Parathyroid adenoma (tissue), 2 donors: ENCODE measurements at regions not wholly inside any gene's neighbourhood (a gene's known extent, or its start where the extent isn't known, plus 50 kb on each side); places are given as distances from the start of the nearest gene placed in this dataset.

Experiments used
- H2AFZ ChIP-seq: fragments of 300-600 bp; sonication (generic); one replicate; pipeline ENCODE4 v1.7.0; 2017; ENCODE audit warnings: antibody characterized with exemption, mild to moderate bottlenecking
- H3K27ac ChIP-seq: fragments of 300-600 bp; sonication (generic); one replicate; pipeline ENCODE4 v1.7.0; 2017
- H3K27me3 ChIP-seq: fragments of 300-600 bp; sonication (generic); one replicate; pipeline ENCODE4 v1.7.0; 2017; ENCODE audit warnings: low read length; ENCODE audit not compliant: control insufficient read depth, insufficient read depth
- H3K36me3 ChIP-seq: fragments of 300-600 bp; sonication (generic); one replicate; pipeline ENCODE4 v1.7.0; 2017; ENCODE audit warnings: low read length; ENCODE audit not compliant: control insufficient read depth, insufficient read depth
- H3K4me1 ChIP-seq: fragments of 300-600 bp; sonication (generic); one replicate; pipeline ENCODE4 v1.7.0; 2017; ENCODE audit warnings: control low read depth
- H3K4me2 ChIP-seq: fragments of 300-600 bp; sonication (generic); one replicate; pipeline ENCODE4 v1.7.0; 2017; ENCODE audit warnings: low read length
- H3K4me3 ChIP-seq: fragments of 300-600 bp; sonication (generic); one replicate; pipeline ENCODE4 v1.7.0; 2017; ENCODE audit warnings: low read depth, low read length
- H3K79me2 ChIP-seq: fragments of 300-600 bp; sonication (generic); one replicate; pipeline ENCODE4 v1.7.0; 2017; ENCODE audit warnings: control low read depth
- H3K9ac ChIP-seq: fragments of 300-600 bp; sonication (generic); one replicate; pipeline ENCODE4 v1.7.0; 2017; ENCODE audit warnings: mild to moderate bottlenecking
- H3K9me3 ChIP-seq: fragments of 300-600 bp; sonication (generic); one replicate; pipeline ENCODE4 v1.7.0; 2017; ENCODE audit warnings: low read length; ENCODE audit not compliant: control insufficient read depth
- TF ChIP-seq, protein P1 (sequence below): fragments of 300-600 bp; sonication (generic); IDR thresholded peaks from one replicate; pipeline ENCODE4 v1.7.0; 2017; ENCODE audit warnings: antibody characterized with exemption, mild to moderate bottlenecking
- donor health status: primary hyperparathyroidism.

DNA sequence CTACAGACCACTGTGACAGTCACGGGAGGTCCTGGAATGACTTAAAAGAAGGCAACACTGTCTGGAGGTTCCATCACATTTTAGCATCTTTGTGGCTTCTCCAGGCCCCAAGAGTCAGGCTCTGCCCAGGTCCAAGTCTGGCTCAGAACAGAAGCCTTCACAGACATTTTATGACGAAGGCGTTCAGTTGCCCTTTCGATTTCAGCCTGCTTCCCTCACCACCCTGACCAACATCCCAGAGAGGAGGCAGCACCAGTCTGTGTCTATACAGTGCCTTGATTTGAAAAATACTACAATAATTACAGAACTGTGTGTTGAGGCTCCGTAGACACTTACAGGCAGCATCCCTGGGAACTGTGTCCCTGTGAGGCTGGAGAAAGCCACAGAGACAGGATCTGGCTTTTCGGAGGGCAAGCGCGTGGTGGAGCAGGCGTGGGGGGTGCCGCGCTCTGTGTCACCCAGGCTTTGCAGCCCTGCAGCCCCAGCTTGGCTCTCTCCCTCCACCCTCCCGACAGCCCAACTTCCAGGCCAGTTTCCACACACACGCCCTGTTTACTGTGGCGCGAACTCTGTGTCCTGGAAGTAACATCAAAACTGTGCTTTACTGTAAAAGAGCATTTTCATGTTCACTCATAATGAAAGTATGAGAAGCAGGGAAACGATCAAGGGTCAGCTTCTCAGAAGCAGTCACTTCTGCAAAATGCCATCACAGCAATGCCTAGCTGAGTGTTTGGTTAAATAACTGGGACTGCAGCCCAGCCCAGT lies 153.5 kb upstream of the ALKAL2 start:
- no peak overlapping the region for H2AFZ ChIP-seq
- H3K27ac ChIP-seq = no peak overlapping the region

GRCh38 chr2:440403-440740 lies 152.5 kb upstream of the ALKAL2 start:
- Histone ChIP-seq H3K4me2 (no peak overlapping the region), H2AFZ (no peak overlapping the region), H3K4me1 (no peaks in the 10 kb centered on the region), H3K4me3 (no peak overlapping the region), H3K36me3 (no peaks in the 10 kb centered on the region), H3K79me2 (no peaks in the 10 kb centered on the region), H3K9ac (no peak overlapping the region), H3K27me3 (no peaks in the 10 kb centered on the region), H3K27ac (no peak overlapping the region), H3K9me3 (no peaks in the 10 kb centered on the region)
- TF ChIP-seq, protein P1, sequence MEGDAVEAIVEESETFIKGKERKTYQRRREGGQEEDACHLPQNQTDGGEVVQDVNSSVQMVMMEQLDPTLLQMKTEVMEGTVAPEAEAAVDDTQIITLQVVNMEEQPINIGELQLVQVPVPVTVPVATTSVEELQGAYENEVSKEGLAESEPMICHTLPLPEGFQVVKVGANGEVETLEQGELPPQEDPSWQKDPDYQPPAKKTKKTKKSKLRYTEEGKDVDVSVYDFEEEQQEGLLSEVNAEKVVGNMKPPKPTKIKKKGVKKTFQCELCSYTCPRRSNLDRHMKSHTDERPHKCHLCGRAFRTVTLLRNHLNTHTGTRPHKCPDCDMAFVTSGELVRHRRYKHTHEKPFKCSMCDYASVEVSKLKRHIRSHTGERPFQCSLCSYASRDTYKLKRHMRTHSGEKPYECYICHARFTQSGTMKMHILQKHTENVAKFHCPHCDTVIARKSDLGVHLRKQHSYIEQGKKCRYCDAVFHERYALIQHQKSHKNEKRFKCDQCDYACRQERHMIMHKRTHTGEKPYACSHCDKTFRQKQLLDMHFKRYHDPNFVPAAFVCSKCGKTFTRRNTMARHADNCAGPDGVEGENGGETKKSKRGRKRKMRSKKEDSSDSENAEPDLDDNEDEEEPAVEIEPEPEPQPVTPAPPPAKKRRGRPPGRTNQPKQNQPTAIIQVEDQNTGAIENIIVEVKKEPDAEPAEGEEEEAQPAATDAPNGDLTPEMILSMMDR = no peak

More for the DNA sequence above, 153.5 kb upstream of the ALKAL2 start:
- no peaks in the 10 kb centered on the region for H3K36me3 ChIP-seq
- H3K79me2 ChIP-seq = no peaks in the 10 kb centered on the region
- no peak overlapping the region for H3K9ac ChIP-seq
- no peak overlapping the region for H3K4me3 ChIP-seq
- TF ChIP-seq, protein P1 = no peak
- H3K9me3 ChIP-seq = no peaks in the 10 kb centered on the region
- H3K27me3 ChIP-seq = no peaks in the 10 kb centered on the region
- no peak overlapping the region for H3K4me2 ChIP-seq
- H3K4me1 ChIP-seq = no peaks in the 10 kb centered on the region

DNA sequence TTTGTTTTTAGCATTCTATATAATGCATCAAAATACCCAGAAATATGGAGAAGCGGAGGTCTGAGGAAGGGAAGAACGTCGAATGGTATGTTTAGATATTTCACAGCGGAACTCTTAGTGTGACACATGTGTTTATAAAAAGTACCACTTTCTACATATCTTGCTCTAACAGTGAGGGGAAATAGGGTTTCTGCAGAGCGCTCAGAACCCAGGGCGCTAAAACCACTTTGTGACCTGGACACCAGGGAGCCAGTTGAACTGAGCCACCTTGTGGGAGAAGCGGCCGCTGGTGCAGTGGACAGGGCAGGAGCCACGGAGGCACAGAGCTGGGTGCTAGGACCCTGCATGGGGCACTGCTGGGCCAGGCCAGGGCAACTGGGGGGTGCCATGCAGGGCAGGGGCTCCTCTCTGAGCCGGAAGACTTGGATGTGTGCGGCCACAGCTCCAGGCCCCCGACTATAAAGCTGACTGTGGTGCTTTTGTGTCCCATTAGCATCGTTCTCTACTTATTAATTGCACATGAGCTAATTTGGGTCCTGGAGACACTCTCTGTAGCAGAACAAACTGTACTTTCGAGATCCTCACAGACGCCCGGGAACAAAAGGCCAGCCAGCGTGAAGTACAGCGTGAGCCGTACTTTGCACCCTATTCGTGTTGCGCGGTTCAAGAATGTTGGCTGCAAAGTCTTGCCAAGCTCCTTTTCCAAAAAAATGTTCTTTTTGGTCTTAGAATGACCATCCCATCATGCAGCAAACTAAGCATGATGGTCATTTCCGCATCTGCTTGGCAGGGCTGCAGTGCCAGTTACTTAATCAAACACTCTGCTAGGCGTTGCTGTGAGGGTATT lies 151.9 kb upstream of the ALKAL2 start:
- Histone ChIP-seq H3K79me2 (no peaks in the 10 kb centered on the region), H2AFZ (no peak overlapping the region), H3K9ac (no peak overlapping the region), H3K27ac (no peak overlapping the region), H3K36me3 (no peaks in the 10 kb centered on the region), H3K4me3 (no peak overlapping the region), H3K4me2 (no peak overlapping the region), H3K27me3 (no peaks in the 10 kb centered on the region), H3K9me3 (no peaks in the 10 kb centered on the region), H3K4me1 (no peaks in the 10 kb centered on the region)
- TF ChIP-seq, protein P1 = no peak

GRCh38 chr2:439077-439476 lies 151.2 kb upstream of the ALKAL2 start:
- no peaks in the 10 kb centered on the region for H3K79me2 ChIP-seq
- H3K9me3 ChIP-seq = no peaks in the 10 kb centered on the region
- no peaks in the 10 kb centered on the region for H3K27me3 ChIP-seq
- no peak overlapping the region for H3K27ac ChIP-seq
- TF ChIP-seq, protein P1 = no peak
- no peaks in the 10 kb centered on the region for H3K4me1 ChIP-seq
- no peak overlapping the region for H3K4me3 ChIP-seq
- H2AFZ ChIP-seq = no peak overlapping the region
- no peak overlapping the region for H3K4me2 ChIP-seq
- H3K36me3 ChIP-seq = no peaks in the 10 kb centered on the region
- no peak overlapping the region for H3K9ac ChIP-seq
